ENCODE measurements at regions not wholly inside any gene's neighbourhood (a gene's known extent, or its start where the extent isn't known, plus 50 kb on each side); places are given as distances from the start of the nearest gene placed in this dataset.
"Not testable (repeated sequence)": the region's sequence is repeated elsewhere in the genome, so short reads cannot be mapped to it uniquely, and the experiment has no call there.

GRCh38 chr2:126238251-126238650 is 417.7 kb upstream of the GYPC start:
- no peak for DNase-seq (ENCODE audit: low spot score)

DNA sequence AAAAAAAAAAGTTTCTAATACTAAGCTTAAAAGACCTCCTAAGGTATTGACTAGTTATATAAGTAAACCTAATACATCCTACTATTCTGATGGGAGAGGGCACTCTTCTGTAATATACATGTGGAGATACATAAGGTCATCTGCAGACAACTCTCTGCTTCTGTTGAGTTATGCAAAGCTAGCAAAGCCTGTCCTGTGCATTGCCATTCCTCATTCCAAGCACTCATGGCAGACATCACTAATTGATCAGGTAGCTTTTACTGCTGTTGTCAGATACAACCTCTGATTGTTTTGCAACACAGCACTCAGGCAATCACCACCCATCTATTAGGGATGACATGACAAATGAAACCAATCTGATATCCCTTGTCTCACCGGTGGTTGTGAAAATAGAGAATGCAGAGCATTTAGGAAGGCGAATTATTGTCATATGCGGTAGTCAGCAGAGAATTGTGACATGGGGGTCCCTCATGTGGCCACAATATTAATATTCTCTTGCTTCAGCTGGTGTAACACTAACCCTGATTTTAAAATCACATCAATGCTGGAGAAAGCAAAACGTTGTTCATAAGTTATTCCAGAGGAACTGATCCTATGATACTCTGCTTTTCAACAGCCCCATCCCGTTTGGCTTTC is 416.5 kb upstream of the GYPC start:
- DNase-seq (ENCODE audit: low spot score): no peak

DNA sequence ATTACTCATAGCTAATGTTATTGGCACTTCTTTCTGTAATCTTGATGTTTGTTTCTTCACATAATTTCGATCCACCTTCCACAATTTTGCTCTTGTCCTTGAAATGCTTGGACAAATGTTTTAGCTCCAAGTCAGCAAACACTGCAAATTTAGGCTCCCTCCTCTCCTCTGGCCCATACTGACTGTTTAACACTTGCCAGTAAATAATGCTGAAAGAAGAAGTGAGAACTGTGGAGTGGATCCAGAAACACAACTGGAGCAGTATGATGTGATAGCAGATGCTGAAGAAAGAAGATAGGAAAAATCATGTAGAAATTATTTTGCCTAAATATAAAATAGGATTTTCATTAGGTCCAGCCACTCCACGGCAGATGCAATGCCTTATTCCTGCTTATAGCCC is 415.0 kb upstream of the GYPC start:
- no peak for DNase-seq (ENCODE audit: low spot score)

GRCh38 chr2:126241411-126241810 is 414.5 kb upstream of the GYPC start:
- DNase-seq (ENCODE audit: low spot score): no peak

DNA sequence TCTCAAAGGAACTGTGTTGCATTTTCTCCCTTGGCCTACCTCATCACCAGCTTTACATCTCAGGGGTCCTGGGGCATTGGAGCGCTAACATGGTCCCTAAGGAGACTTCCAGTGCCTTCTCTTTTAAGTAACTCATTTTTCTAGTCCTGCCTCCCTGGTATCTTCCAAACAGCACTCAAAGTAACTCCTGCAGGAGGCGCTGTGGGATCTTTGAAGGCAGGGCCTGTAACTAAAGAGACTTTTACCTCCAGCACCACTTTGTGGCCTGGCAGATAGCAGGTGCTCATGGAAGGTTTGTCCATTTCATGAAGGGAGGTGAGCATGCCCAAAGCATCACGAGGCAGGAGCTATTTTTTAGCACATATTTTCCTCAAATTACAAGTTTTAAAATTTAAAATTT is 411.0 kb upstream of the GYPC start:
- DNase-seq (ENCODE audit: low spot score): no peak

- no peak for DNase-seq (ENCODE audit: low spot score)
Observed at GRCh38 chr2:126253669-126254068, 402.3 kb upstream of the GYPC start.

- DNase-seq (ENCODE audit: low spot score): no peak
Observed at GRCh38 chr2:126264625-126265024, 391.3 kb upstream of the GYPC start.

GRCh38 chr2:126269911-126270310 is 386.0 kb upstream of the GYPC start:
- DNase-seq (ENCODE audit: low spot score): no peak

DNA sequence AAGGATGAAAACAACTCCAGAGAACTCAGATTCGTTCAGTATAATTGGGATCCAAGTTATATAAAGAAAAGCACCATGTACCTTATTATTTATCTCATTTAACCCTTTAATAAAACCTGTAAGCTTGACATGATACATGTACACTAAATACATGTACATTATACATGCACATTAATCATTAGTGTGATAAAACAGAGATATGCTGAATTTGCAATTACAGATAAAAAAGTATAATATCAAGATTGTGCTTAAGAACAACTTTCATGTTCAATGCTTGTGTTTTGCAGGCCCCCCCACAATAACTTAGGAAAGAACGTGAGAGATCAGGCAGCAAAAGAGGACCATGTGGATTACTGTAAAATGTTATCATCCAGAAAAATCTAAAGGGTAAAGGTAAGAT is 385.4 kb upstream of the GYPC start:
- no peak for DNase-seq (ENCODE audit: low spot score)

GRCh38 chr2:126272401-126272800 is 383.6 kb upstream of the GYPC start:
- DNase-seq (ENCODE audit: low spot score): no peak

GRCh38 chr2:126275098-126275497 is 380.9 kb upstream of the GYPC start:
- DNase-seq (ENCODE audit: low spot score): no peak

GRCh38 chr2:126276268-126276667 is 379.7 kb upstream of the GYPC start:
- not testable (repeated sequence) for DNase-seq (ENCODE audit: low spot score)

DNA sequence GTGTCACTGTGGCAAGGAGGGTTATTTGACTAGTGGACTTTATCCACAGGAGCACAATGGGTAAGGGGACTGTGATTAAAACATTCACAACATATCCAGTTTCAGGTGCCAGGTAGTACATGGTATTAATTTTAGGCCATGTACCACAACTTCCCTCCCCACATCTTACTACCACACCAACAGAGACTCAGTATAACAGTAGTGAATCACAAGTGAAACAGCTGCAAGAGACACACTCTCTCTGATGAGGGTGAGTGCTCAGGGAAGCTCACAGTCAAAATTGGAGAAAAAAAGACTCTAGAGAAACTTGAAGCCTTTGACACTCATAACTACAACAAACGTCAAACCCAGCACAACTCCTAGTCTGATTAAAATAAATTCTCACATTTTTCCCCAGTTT is 367.6 kb upstream of the GYPC start:
- DNase-seq (ENCODE audit: low spot score): no peak

DNA sequence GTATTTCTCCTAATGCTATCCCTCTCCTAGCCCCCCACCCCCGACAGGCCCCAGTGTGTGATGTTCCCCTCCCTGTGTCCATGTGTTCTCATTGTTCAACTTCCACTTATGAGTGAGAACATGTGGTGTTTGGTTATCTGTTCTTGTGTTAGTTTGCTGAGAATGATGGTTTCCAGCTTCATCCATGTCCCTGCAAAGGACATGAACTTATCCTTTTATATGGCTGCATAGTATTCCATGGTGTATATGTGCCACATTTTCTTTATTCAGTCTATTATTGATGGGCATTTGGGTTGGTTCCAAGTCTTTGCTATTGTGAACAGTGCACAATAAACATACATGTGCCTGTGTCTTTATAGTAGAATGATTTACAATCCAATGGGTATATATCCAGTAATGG is 362.0 kb upstream of the GYPC start:
- DNase-seq (ENCODE audit: low spot score): not testable (repeated sequence)

- DNase-seq (ENCODE audit: low spot score): no peak
Observed at GRCh38 chr2:126299469-126299976, 356.4 kb upstream of the GYPC start.

DNA sequence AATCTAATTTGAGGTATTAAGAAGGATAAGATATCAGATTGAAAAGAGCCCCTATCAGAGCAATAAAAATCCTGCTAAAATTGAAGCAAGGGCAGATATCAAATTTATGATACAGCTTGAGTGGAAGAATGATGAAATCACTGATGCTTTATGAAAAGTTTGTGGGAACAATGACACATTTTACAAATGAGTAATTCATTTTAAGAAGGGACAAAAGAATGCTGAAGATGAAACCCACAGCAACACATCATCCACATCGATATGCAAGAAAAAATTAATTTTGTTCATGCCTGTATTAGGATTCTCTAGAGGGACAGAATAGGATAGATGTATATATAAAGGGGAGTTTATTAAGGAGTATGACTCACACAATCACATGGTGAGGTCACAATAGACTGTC is 355.6 kb upstream of the GYPC start:
- DNase-seq (ENCODE audit: low spot score): no peak

GRCh38 chr2:126302043-126302442 is 353.9 kb upstream of the GYPC start:
- DNase-seq (ENCODE audit: low spot score): no peak

GRCh38 chr2:126303113-126303512 is 352.8 kb upstream of the GYPC start:
- no peak for DNase-seq (ENCODE audit: low spot score)

GRCh38 chr2:126304154-126304553 is 351.8 kb upstream of the GYPC start:
- no peak for DNase-seq (ENCODE audit: low spot score)

DNA sequence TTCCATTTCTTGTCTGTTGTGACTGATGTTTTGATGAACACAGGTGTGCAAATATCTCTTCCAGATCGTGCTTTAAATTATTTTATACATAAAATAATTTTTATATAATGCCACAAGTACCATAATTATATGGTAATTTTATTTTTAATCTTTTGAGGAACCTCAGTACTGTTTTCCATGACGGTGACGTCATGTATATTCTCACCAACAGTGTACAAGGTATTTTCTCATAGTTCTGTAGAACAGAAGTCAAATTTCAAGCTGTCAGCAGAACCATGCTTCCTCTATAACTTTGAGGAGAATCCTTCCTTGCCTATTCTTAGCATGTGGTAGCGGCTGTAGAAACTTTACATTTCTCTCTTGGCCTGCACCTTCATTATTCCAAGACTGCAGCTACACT is 349.4 kb upstream of the GYPC start:
- DNase-seq (ENCODE audit: low spot score): no peak

DNA sequence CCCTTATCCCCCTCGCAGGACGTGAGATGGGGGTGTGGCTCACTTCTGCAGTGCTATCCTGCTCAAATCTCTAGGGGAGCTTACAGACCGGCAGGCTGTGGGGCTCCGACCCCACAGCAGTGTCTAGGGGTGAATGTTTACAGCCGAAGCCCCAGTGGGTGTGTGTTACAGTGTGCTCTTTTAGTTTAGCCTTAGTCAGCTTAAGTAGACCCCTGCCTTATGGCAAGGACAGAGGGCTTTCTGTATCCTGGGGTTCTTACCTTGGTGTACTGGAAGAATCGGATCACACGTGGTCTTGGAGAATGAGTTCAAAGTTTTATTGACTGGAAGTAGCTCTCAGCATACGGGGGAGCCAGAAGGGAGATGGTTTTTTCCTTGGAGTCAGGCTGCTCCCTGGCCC is 348.2 kb upstream of the GYPC start:
- no peak for DNase-seq (ENCODE audit: low spot score)

DNA sequence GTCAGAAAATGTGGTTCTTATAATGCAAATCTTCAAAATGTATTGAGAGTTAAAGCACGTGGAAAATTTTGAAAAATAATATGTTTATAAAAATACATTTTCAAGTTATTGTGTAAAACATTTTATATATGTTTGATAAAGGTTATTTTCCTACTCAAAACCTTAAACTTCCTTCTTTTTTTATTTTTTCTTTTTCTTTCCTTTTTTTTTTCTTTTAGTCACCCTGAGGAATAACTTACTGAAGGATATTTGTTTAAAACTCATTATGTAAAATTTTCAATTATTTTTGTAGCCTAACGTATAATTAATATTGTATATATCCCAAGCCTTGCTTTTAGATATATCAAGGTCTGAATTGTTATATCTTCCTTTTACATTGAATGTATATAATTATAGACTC is 346.8 kb upstream of the GYPC start:
- DNase-seq (ENCODE audit: low spot score): no peak

GRCh38 chr2:126312579-126312978 is 343.4 kb upstream of the GYPC start:
- no peak for DNase-seq (ENCODE audit: low spot score)

GRCh38 chr2:126315828-126316227 is 340.1 kb upstream of the GYPC start:
- no peak for DNase-seq (ENCODE audit: low spot score)
